Neuronal stem cell (in vitro differentiated cells): ENCODE measurements at regions not wholly inside any gene's neighbourhood (a gene's known extent, or its start where the extent isn't known, plus 50 kb on each side); places are given as distances from the start of the nearest gene placed in this dataset.

ENCODE experiments used
- DNase-seq: peaks from one replicate; pipeline ENCODE4 v3.0.0-alpha.2; 2013; ENCODE audit warnings: low spot score
- H2AFZ ChIP-seq: one replicate; pipeline ENCODE4 v1.6.1; 2013; ENCODE audit warnings: mild to moderate bottlenecking, low read length, inconsistent platforms
- H2AK5ac ChIP-seq: 2 replicates; pipeline ENCODE4 v1.6.1; 2013; ENCODE audit warnings: low read depth, mild to moderate bottlenecking, inconsistent platforms, low read length, moderate library complexity, mixed read lengths
- H2BK120ac ChIP-seq: 2 replicates; pipeline ENCODE4 v1.6.1; 2013; ENCODE audit warnings: low read depth, mild to moderate bottlenecking, inconsistent platforms, low read length, moderate library complexity, mixed read lengths
- H2BK12ac ChIP-seq: one replicate; pipeline ENCODE4 v1.6.1; 2013; ENCODE audit warnings: low read length, inconsistent platforms
- H2BK15ac ChIP-seq: 2 replicates; pipeline ENCODE4 v1.6.1; 2013; ENCODE audit warnings: mild to moderate bottlenecking, low read length, inconsistent platforms, mixed read lengths
- H2BK5ac ChIP-seq: one replicate; pipeline ENCODE4 v1.6.1; 2013; ENCODE audit warnings: inconsistent platforms, mild to moderate bottlenecking, low read length, moderate library complexity
- H3K14ac ChIP-seq: one replicate; pipeline ENCODE4 v1.6.1; 2013; ENCODE audit warnings: low read length, inconsistent platforms
- H3K18ac ChIP-seq: 2 replicates; pipeline ENCODE4 v1.6.1; 2013; ENCODE audit warnings: low read length, inconsistent platforms
- H3K23ac ChIP-seq: 2 replicates; pipeline ENCODE4 v1.6.1; 2013; ENCODE audit warnings: low read depth, mild to moderate bottlenecking, mixed read lengths, low read length, inconsistent platforms; ENCODE audit not compliant: poor library complexity
- H3K27ac ChIP-seq: replicated peaks from 3 replicates; pipeline ENCODE4 v1.5.1; 2013; ENCODE audit warnings: low read length, inconsistent platforms
- H3K27me3 ChIP-seq, 3 experiments: 2 replicates each; pipeline ENCODE4 v1.6.1; 2013; ENCODE audit warnings: low read length in 3 of 3, mild to moderate bottlenecking in 2 of 3, inconsistent platforms in 1 of 3, low read depth in 1 of 3, mixed read lengths in 1 of 3, moderate library complexity in 1 of 3; ENCODE audit not compliant: control insufficient read depth in 3 of 3, insufficient read depth in 3 of 3
- H3K36me3 ChIP-seq, 2 donors: replicated peaks in 1 of 2; 2 replicates each; pipeline ENCODE4 v1.6.1; 2013; ENCODE audit warnings: low read length in 2 of 2; ENCODE audit not compliant: control insufficient read depth in 2 of 2, insufficient read depth in 2 of 2
- H3K4ac ChIP-seq: 2 replicates; pipeline ENCODE4 v1.6.1; 2013; ENCODE audit warnings: inconsistent platforms, mild to moderate bottlenecking, low read length, moderate library complexity
- H3K4me1 ChIP-seq, 2 donors: 1 replicate in 1 of 2; 2 replicates in 1 of 2; pipeline ENCODE4 v1.6.1; 2013; ENCODE audit warnings: low read length in 2 of 2, low read depth in 1 of 2; ENCODE audit not compliant: control insufficient read depth in 2 of 2, insufficient read depth in 1 of 2
- H3K4me2 ChIP-seq: one replicate; pipeline ENCODE4 v1.6.1; 2013; ENCODE audit warnings: mild to moderate bottlenecking, low read length, inconsistent platforms; ENCODE audit not compliant: insufficient read depth, poor library complexity, severe bottlenecking
- H3K4me3 ChIP-seq, 2 donors: 2 replicates each; pipeline ENCODE4 v1.5.1; 2013; ENCODE audit warnings: low read length in 2 of 2, mild to moderate bottlenecking in 2 of 2, inconsistent platforms in 1 of 2, moderate library complexity in 1 of 2
- H3K79me1 ChIP-seq: one replicate; pipeline ENCODE4 v1.6.1; 2013; ENCODE audit warnings: low read depth, mild to moderate bottlenecking, inconsistent platforms, low read length, moderate library complexity
- H3K9ac ChIP-seq: one replicate; pipeline ENCODE4 v1.6.1; 2013; ENCODE audit warnings: mild to moderate bottlenecking, low read depth, low read length, inconsistent platforms; ENCODE audit not compliant: poor library complexity
- H3K9me3 ChIP-seq, 2 donors: replicated peaks in 1 of 2; 2 replicates each; pipeline versions ENCODE3 to v1.6.1; 2013; ENCODE audit warnings: low read length in 2 of 2, mild to moderate bottlenecking in 2 of 2, inconsistent platforms in 1 of 2, low read depth in 1 of 2, mixed read lengths in 1 of 2, moderate library complexity in 1 of 2; ENCODE audit not compliant: control insufficient read depth in 2 of 2, insufficient read depth in 1 of 2
- H4K8ac ChIP-seq: one replicate; pipeline ENCODE4 v1.6.1; 2013; ENCODE audit warnings: low read depth, mild to moderate bottlenecking, inconsistent platforms, low read length, moderate library complexity
- H4K91ac ChIP-seq: one replicate; pipeline ENCODE4 v1.6.1; 2013; ENCODE audit warnings: low read length, low read depth, mild to moderate bottlenecking, inconsistent platforms; ENCODE audit not compliant: poor library complexity
- WGBS, 2 donors: extraction: QIAGEN DNeasy Blood & Tissue Kit; methylation state at CpG; one replicate each; pipeline ENCODE4 v1.1.7; 2013; ENCODE audit warnings: missing lambda C conversion rate in 2 of 2, mixed read lengths in 1 of 2; ENCODE audit not compliant: insufficient read length in 2 of 2, insufficient replicate concordance in 1 of 2; ENCODE audit errors: extremely low coverage in 2 of 2; 5-methylcytosine and 5-hydroxymethylcytosine counted together

DNA sequence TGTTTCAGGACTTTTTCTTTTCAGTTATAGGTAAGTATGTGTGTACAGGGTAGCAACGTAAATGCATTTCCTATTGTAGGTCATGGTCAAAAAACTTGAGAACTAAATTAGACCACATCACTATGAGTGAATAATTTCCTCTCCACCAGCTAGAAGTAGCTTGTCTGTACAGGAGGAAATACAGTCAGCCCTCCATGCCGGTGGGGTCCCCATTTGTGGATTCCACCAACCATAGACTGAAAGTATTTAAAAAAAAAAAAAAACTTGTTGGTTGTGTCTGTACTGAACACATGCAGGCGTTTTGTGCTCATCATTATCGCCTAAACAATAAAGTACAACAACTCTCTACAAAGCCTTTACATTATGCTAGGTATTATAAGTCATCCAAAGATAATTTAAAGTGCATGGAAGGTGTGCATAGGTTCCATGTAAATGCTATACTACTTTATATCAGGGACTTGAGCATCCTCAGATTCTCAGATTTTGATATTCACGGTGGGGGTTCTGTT lies 94.2 kb upstream of the NDUFV2 start:
- no peak overlapping the region for H2BK5ac ChIP-seq
- H3K4me1 ChIP-seq = no peaks in the 10 kb centered on the region
- no peak overlapping the region for H3K4ac ChIP-seq
- H3K4me2 ChIP-seq = no peak overlapping the region
- H2BK120ac ChIP-seq = no peak overlapping the region
- H3K36me3 ChIP-seq = no peaks in the 10 kb centered on the region
- no peak overlapping the region for H2BK15ac ChIP-seq
- H3K18ac ChIP-seq = no peak overlapping the region
- H3K27ac ChIP-seq = no peak overlapping the region
- H2BK12ac ChIP-seq = no peak overlapping the region
- H3K23ac ChIP-seq = no peak overlapping the region
- no peak overlapping the region for H3K14ac ChIP-seq
- H3K9ac ChIP-seq = no peak overlapping the region
- H3K79me1 ChIP-seq = no peaks in the 10 kb centered on the region
- no peak overlapping the region for H2AFZ ChIP-seq
- H3K4me3 ChIP-seq = no peak overlapping the region
- no peak for DNase-seq
- no peaks in the 10 kb centered on the region for H3K9me3 ChIP-seq
- no peaks in the 10 kb centered on the region for H3K27me3 ChIP-seq
- H2AK5ac ChIP-seq = no peak overlapping the region
- no peak overlapping the region for H4K8ac ChIP-seq
- no peak overlapping the region for H4K91ac ChIP-seq
- no CpG with 5 or more reads among the region's 5 CpGs for WGBS, 2 donors

DNA sequence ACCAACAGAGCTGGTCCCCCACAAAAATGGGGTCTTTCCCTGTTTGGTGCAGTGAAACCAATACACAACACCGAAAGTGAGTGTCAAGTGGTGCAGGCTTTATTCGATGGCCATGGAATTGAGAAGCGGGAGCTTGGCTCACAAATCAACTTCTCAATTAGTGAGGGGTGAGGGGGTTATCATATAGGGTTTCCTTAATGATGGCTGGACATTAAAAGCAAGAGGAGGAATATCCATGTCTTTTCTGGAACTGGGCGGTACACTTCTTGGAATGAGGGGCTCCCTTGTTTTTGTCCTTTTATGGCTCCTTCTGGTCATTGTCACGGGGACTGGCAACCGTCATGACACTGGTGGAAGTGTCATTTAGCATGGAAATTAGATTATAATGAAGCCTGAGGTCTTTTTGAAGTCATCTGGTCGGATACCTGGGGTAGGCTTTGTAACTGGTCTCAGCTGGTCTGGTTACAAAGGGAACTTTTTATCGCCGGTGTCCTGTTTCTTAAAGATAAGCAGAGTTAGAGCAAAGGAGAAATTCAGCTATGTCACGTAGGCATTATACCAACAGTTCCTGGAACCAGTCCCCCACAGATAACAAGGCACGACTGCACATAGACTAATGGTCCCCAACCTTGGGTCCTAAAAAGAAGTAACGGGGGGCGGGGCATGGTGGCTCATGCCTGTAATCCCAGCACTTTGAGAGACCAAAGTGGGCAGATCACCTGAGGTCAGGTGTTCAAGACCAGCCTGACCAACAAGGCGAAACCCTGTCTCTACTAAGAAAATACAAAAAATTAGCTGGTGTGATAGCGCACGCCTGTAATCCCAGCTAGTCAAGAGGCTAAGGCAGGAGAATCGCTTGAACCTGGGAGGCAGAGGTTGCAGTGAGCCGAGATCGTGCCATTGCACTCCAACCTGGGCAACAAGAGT lies 93.5 kb upstream of the NDUFV2 start:
- no peak overlapping the region for H3K4ac ChIP-seq
- no peaks in the 10 kb centered on the region for H3K27me3 ChIP-seq
- no peak overlapping the region for H2AFZ ChIP-seq
- no peak overlapping the region for H3K23ac ChIP-seq
- no peak overlapping the region for H3K4me2 ChIP-seq
- H3K9me3 ChIP-seq = no peaks in the 10 kb centered on the region
- no peak overlapping the region for H2BK120ac ChIP-seq
- no peaks in the 10 kb centered on the region for H3K36me3 ChIP-seq
- WGBS, 2 donors = no CpG with 5 or more reads among the region's 19 CpGs
- H3K18ac ChIP-seq = no peak overlapping the region
- H4K8ac ChIP-seq = no peak overlapping the region
- no peak overlapping the region for H4K91ac ChIP-seq
- no peak overlapping the region for H3K4me3 ChIP-seq
- no peak overlapping the region for H2BK15ac ChIP-seq
- no peak overlapping the region for H2AK5ac ChIP-seq
- no peak overlapping the region for H3K27ac ChIP-seq
- no peak overlapping the region for H2BK5ac ChIP-seq
- no peaks in the 10 kb centered on the region for H3K4me1 ChIP-seq
- no peak for DNase-seq
- H3K79me1 ChIP-seq = no peaks in the 10 kb centered on the region
- no peak overlapping the region for H2BK12ac ChIP-seq
- no peak overlapping the region for H3K9ac ChIP-seq
- no peak overlapping the region for H3K14ac ChIP-seq

DNA sequence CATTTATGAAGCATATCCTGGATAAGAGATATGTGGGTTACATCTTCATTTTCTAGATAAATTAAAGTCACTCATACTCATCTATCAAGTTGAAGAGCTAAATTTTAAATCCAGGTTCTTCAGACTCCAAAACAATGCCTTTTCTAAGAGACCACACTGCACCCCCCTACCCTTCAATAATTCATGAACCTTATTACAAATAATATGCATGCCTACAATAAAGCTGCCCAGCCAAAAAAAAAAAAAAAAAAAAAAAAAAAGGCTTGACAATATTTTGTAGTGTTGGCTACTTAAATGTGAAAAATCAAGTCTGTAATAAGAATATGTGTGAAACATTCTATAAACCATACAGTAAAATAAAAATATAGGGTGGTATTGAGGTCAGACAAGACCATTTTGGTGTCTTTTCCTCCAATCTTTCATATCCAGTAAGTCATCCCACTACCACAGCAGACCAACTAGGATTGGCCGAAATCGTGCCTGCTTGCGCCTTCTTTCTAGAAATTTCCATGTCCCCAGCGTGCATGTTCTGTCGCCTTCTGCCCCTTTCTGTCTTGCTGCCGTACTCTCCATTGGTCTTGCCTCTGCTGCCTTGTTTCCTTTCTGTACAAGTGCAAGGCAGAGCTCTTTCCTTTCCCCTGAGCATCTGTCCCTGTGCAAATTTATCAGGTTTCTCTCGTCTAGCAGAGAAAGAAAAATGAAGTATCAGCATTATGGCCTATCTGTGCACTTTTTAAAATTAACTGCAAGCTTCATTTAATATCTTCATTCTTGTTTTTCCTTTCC lies 92.6 kb upstream of the NDUFV2 start:
- DNase-seq = no peak
- H3K18ac ChIP-seq = no peak overlapping the region
- no peak overlapping the region for H2BK15ac ChIP-seq
- H3K27ac ChIP-seq = no peak overlapping the region
- H4K8ac ChIP-seq = no peak overlapping the region
- no peak overlapping the region for H4K91ac ChIP-seq
- H2BK12ac ChIP-seq = no peak overlapping the region
- no peak overlapping the region for H3K9ac ChIP-seq
- H2BK120ac ChIP-seq = no peak overlapping the region
- no peak overlapping the region for H3K4me3 ChIP-seq
- no peaks in the 10 kb centered on the region for H3K4me1 ChIP-seq
- H3K4me2 ChIP-seq = no peak overlapping the region
- no peaks in the 10 kb centered on the region for H3K27me3 ChIP-seq
- H3K14ac ChIP-seq = no peak overlapping the region
- H3K79me1 ChIP-seq = no peaks in the 10 kb centered on the region
- H3K23ac ChIP-seq = no peak overlapping the region
- H2AK5ac ChIP-seq = no peak overlapping the region
- H3K4ac ChIP-seq = no peak overlapping the region
- no peak overlapping the region for H2AFZ ChIP-seq
- H2BK5ac ChIP-seq = no peak overlapping the region
- WGBS, 2 donors = no CpG with 5 or more reads among the region's 7 CpGs
- no peaks in the 10 kb centered on the region for H3K9me3 ChIP-seq
- no peaks in the 10 kb centered on the region for H3K36me3 ChIP-seq

GRCh38 chr18:9011431-9011830 lies 91.1 kb upstream of the NDUFV2 start:
- Histone ChIP-seq H3K9ac (no peak overlapping the region), H3K23ac (no peak overlapping the region), H3K4ac (no peak overlapping the region)

More at GRCh38 chr18:9011431-9011830, 91.1 kb upstream of the NDUFV2 start:
- no peak overlapping the region for H4K8ac ChIP-seq
- H2BK15ac ChIP-seq = no peak overlapping the region
- no peaks in the 10 kb centered on the region for H3K27me3 ChIP-seq
- H3K14ac ChIP-seq = no peak overlapping the region
- no peak overlapping the region for H2BK12ac ChIP-seq
- DNase-seq = no peak
- no peak overlapping the region for H2BK5ac ChIP-seq
- H3K36me3 ChIP-seq = no peaks in the 10 kb centered on the region
- no peak overlapping the region for H2BK120ac ChIP-seq
- H2AFZ ChIP-seq = no peak overlapping the region
- WGBS, 2 donors = no CpG with 5 or more reads among the region's 5 CpGs
- no peak overlapping the region for H3K4me3 ChIP-seq
- no peak overlapping the region for H4K91ac ChIP-seq
- no peaks in the 10 kb centered on the region for H3K79me1 ChIP-seq
- no peak overlapping the region for H2AK5ac ChIP-seq
- no peak overlapping the region for H3K18ac ChIP-seq
- peaks cover 0 to 2% of the 10 kb centered on the region in 2 donors for H3K4me1 ChIP-seq
- H3K27ac ChIP-seq = no peak overlapping the region
- H3K9me3 ChIP-seq = no peaks in the 10 kb centered on the region
- H3K4me2 ChIP-seq = no peak overlapping the region
